ENCODE measurements at regions not wholly inside any gene's neighbourhood (a gene's known extent, or its start where the extent isn't known, plus 50 kb on each side); places are given as distances from the start of the nearest gene placed in this dataset.
"Not testable (repeated sequence)": the region's sequence is repeated elsewhere in the genome, so short reads cannot be mapped to it uniquely, and the experiment has no call there.

DNA sequence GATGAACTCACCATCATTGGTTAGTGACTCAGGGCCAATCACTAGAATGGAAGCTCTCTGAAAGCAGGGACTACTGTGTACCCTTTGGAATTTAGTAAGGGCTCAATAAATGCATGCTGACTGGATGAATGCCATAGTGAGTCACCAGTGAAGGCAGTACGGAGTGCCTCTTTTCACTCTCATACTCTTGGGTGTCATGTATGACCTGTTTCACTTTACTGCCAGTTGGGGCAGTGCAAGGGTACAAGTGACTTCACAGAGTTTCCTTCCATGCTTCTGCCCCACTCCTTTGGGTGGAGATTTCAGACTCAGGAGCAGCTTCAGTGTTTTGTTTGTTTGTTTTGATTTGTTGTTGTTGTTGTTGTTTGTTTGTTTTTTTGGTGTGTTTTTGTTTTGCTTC is 57.7 kb downstream of the SOX3 start:
- no peak for DNase-seq

DNA sequence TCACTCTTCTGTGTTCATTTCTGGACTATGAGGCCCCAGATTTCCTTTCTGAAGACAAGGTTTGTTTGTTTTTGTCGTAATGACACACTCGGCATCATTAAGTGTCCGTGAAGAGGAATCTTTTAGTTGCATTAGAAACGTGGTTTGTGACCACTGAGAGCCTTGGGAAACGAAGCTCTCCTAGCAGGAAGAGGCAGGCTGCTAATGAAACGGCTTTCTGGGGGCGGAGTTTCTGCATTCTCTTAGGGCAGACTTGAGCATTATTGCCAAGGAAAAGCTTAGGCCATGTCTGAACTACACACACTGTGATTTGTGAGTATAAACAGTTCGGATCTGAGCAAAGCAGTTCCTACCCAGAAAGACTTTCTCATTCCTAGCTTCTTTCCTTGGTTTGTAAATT is 64.0 kb downstream of the SOX3 start:
- DNase-seq = no peak

DNA sequence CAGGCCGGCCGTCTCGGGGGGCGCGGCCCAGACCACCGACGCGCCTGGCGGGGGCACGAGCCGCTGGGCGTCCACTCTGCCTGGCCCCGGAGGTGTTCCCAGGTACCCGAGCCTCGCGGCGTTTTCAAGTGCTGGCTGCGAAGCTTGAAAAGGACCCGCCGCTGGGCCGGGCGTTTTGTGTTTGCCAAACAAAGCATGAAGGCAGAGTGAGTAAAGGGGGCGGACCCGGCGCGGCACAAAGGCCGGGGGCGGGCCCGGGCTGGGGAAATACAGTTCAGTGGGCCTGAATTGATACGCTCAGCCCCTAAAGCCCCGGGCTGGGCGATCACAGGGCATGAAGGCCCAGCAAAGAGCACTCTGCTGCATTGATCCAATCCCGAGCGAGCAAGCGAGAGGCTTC is 65.4 kb downstream of the SOX3 start:
- no peak for DNase-seq

DNA sequence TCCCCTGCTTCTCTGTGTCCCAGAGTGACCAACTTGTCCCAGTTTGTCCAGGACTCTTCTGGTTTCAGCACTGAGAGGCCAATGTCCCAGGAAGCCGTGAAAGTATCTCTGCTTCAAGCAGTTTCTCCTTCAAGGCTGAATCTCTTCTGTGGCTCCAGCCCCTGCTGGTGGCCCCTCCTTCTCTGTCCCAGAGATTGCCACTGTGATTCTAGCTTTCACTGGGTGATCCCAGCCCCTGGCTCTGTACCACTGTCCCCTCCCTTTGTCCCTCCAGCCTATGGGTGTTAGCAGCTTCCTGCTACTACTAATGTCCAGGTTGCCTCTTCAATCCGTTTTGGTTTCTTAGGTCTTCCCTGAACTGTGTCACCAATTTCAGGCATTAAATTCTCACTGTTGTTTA is 70.5 kb downstream of the SOX3 start:
- no peak for DNase-seq

DNA sequence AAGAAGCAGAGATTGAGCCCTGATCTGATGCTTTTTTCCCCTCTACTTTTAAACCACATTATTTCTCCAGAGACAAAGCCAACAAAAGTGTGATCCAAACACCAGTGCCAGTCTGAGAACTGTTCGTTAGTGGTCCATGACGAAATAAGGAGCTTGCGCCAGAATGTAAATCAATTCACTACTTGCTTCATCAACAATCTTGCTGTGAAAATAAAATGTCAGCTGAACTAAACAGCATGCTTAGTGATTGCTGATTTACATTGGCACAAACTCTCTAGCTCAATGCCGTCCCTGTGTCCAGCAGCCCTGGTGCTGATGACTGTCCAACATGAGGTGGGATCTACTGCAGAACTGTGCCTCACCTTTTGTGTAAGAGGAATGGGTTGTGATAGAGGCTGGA is 71.3 kb downstream of the SOX3 start:
- no peak for DNase-seq

DNA sequence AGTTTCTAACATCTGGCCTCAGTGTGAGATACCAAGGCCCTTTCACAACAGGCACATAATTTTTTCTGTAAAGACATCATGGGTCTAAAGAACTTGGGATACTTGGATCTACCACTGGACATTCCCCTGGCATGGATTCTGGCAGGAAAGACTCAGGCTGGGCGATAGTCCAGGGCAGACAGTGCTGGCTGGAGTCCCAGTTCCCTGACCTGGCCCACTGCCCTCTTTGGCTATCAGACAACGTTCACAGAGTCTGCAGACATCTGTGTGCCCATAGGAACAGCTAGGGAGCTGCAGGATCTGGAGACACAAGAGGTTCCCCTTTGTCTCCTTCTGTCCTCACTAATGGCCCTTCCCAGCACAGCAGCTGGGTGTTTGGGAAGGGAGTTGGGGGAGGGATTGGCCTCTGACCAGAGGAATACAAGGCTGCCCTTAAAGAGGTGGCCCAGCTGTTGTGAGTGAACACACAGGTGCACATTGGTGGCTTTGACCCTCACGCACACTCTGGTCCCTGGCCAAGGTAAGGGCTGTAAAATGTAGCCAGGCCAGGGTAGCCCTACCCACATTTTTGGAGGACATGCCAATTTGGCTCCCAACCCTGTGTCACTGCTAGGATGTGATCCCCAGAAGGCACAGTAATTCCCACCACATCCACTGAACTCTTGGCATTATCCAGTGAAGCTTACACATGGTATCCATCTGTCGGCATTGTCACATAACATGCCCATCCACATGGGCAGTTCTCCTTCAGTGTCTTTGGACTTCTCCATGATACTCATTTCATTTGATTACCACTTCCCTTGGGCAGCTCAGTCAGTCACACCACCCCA is 72.3 kb downstream of the SOX3 start:
- DNase-seq = no peak

DNA sequence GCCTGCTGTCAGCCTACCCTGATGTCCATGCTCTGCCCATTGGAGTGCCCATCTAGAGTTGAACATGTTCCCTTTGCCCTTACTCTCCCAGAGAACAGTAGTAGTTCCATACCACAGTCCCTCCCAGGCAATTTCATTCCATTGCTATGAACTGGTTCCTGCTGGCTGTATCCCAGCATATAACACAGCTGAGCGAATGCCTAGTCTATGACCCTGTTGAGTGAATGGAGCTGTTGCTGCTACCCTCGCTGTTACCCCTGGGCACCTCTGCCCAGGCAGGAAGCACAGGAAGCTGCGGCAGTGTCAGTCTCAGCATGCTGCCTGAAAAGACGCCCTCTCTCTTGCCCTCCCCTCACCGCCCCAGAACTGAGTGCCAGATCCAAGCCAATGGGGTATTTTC is 73.3 kb downstream of the SOX3 start:
- DNase-seq = no peak

DNA sequence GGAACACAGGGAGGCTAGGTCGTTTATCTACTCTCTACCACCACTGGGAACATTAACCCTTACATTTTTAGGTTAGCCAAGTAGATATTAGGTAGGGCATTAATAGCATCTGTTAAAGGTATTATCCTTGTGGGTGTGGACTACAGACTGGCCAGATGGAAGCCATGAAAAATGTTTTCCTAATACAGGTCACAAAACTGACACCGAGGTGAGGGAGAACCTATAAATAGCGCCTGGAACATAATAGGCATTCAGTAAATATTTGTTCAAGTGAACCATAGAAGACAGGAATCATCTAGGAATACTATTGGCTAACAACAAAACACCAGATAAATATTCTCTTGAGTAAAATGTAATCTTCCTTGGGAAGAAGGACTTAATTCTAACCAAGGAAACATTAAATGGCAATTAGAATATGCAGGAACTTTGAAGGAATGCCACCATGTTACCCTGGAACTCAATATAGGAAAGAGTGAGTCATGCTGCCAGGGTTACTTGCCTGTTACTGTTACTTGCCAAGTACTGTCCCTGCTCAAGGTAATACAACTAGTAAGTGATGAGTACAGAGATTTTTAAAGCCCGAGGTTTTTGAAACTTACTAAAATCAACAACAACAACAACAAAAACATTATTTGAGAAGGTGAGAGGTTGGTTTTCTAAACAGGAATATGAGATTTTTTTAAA is 79.0 kb downstream of the SOX3 start:
- no peak for DNase-seq

DNA sequence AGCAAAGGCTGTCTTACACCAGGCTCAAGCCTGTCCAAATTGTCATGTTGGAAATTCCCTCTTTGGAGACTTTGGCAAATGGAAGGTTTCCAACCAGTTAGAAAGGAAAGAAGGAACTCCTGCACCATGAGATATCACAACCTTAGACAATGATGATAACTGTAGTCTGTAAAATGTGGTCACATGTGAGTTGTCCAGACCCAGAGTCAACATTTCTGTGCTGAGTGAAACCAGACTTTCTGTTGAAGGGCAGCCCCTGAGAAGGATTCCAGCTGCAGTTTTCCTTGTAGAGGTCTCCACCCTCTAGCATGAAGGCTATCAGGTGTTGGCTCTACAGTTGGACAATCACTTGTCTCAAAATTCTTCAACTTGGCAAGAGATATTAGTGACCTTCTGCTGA is 82.4 kb downstream of the SOX3 start:
- no peak for DNase-seq

DNA sequence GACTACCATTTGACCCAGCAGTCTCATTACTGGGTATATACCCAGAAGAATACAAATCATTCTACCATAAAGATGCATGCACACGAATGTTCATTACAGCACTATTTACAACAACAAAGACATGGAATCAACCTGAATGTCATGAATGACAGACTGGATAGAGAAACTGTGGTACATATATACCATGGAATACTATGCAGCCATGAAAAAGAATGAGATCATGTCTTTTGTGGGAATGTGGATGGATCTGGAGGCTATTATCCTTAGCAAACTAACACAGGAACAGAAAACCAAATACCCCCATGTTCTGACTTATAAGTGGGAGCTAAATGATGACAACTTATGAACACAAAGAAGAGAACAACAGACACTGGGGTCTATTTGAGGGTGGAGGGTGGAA is 102.7 kb downstream of the SOX3 start:
- not testable (repeated sequence) for DNase-seq

DNA sequence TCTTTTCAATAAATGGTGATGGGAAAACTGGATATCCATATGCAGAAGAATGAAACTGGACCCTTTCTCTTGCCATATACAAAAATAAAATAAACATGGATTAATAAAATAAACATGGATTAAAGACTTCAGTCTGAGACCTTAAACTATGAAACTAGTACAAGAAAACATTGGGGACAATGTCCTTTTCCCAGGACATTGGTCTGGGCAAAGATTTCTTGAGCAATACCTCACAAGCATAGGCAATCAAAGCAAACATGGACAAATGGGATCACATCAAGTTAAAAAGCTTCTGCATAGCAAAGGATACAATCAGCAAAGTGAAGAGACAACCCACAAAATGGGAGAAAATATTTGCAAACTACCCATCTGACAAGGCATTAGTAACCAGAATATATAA is 108.5 kb downstream of the SOX3 start:
- not testable (repeated sequence) for DNase-seq

DNA sequence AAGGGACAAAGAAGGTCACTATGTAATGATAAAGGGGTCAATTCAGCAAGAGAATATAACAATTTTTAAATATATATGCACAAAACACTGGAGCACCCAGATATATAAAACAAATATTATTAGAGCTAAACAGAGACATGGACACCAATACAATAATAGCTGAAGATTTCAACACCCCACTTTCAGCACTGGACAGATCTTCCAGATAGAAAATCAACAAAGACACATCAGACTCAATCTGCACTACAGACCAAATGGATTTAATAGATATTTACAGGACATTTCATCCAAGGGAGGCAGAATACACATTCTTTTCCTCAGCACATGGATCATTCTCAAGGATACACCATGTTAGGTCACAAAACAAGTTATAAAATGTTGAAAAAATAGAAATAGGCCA is 111.4 kb downstream of the SOX3 start:
- no peak for DNase-seq

DNA sequence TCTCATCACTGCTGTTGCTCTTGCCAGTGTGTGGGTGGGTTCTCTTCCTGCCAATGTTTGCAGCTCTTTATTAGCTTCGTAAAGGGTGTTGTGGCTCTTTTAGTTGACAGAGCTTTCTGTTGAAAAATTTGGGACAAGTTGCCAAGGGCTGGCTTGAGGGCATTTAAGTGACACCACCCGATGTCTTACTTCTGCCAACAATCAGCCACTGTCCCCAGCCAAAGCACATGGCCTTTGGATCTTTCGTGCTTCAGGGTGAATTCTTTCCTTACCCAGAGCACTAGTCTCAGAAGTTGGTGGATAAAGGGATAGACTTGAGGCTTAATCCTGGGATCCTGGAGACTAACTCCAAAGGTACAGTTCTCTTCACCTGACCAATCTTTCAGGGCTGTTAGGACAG is 113.6 kb downstream of the SOX3 start:
- no peak for DNase-seq

DNA sequence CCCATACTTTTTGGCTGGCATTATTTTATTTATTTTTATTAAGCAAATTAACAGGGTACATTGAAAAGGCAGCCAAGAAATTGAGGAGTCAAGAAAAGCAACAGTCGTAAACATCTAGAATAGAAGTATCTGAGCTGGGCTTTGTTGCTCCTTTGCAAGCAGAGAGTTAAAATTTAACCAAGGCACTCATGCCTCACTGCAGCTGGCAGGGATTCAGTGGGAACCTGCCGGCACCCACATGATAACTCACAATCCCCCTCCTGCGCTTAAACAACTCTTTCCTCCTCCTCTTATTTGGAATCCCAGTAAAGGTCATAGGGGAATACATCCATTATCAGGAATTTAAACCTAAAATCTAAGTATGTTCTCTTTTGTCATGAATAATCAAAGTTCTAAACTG is 115.5 kb downstream of the SOX3 start:
- no peak for DNase-seq

DNA sequence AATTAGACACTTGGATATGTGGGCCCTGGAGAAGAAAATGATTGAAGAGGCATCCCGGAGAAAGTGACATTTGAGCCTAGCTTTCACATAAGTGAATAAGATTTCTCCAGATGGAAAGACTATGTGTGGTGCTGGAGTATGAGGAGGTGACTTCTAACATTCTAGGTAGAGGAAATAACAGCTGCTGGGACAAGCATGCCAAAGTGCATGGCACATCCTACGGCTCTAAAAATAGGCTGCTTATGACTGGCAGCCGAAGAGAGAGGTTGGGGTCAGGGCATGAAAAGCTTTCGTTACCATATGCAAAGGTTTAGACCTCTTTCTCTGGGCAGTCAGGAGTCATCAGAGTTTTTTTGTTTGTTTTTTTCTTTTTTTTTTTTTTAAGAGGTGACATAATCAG is 142.0 kb downstream of the SOX3 start:
- DNase-seq = no peak

DNA sequence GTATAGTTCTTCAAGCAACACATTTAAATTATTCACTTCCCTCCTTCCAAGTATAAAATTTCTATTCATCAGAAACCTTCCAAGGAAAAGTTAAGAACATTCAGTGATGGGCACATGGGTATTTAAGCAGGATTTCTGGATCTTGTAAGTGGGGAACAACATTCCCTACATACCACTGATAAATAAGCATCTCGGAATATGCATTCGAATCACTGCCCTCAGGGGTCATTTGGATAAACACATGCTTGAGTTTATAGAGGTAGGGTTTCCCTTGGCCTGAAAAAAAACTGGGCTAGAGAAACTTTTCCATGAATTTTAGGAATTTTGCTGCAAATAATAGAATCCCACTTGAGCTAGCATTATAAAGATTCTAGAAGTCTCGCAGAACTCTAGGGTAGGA is 143.9 kb downstream of the SOX3 start:
- DNase-seq = no peak

DNA sequence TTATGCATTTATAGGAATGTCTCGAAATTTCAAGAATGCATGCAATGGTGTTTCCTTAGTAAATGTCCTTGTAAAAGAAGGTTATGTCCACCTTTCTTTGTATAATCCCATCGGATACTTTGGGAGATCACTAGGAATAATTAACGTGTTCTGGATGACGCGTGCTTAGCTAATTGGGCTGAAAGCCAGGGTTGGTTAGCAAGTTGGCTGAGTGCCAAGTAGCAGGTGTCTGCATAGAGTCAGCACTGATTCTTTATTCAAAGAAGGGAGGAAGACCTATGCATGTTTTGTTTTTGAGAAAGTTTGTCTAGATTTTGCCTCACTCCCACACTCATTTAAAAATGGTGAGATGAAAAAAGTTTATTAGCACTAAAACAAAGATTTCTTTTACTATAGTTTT is 144.6 kb downstream of the SOX3 start:
- no peak for DNase-seq

DNA sequence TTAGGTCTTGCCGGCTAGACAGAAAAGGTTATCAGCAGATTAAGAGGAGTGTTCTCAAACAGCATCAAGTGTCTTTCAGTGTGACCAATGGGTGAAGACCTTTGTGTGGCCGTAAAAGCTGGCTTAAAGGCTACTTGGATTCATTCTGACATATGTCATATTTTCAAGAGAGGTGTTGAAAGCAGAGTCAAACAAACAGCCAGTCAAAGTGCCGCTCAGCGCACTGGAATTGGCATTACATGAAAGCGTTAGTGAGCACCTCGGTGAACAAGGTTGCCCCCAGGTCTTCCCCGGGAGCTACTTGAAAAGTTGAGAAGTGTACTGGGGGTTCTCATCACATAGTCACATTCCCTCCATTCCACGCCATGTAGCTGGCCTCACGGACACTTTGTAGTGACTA is 148.9 kb downstream of the SOX3 start:
- no peak for DNase-seq

DNA sequence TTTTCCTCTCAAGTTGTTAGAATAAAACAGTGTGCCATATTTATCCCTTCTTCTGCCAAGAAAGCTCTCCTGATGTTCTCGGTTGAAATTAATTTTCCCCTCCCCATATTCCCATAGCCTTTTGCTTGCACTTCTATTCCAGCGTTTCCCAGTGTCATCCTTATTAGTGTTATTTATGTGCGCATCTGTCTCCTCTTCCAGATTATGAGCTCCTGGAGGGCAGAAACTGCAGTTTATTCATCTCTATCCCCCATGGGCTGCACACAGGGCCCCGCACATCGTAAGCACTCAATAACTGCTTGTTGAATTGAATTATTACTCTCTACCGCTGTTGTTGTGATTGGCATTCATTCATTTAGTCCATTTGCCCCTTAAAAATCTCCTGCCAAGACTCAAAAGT is 149.4 kb downstream of the SOX3 start:
- DNase-seq = no peak

DNA sequence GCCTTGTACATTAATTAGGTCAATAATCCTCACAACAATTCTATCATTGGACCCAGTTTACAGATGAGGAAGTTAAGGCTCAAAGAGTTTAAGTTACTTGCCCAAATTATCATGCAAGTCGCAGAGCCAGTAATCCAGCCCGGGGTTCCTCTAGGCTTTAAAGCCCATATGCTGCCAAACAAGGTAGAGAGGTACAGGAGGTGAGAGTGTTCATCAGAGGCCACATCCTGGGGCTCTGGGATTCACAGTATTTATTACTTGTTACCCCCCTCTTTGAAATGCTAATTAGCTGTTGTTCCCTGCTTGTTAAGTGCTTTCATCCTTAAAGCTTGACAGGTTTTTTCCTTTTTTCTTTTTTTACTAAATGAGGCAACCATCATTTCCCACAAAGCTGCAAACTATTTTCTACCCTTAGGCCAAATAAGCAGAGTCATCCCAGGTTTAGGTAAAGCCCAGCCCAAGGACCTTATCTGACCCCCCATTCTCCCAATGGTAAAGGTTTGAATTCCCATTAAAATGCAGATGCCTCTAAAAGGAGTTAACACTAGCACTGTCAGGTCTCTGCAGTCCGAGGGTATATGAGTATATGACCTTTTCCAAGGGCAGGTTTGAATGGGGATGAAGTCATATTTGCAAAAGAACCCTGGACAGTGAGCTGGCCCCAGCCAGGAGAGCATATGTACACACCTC is 150.3 kb downstream of the SOX3 start:
- no peak for DNase-seq

DNA sequence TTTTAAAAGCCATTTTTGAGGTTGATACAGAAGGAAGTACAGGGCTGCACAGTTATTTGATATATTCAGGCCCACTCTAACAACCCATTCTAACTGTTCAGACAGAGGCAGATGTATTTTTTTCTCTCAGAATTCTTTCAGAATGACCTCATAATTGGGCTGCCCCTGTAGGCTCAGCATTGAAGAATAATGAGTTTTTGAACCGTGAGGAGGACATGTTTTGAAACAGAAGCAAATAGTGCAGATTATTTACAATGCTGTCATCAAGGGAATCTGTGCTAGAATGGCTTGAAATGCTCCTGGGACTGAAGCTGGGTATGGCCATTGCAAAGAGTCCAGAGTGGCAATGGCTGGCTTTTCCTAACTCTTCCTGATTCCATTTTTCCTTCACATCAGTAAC is 158.1 kb downstream of the SOX3 start:
- no peak for DNase-seq

DNA sequence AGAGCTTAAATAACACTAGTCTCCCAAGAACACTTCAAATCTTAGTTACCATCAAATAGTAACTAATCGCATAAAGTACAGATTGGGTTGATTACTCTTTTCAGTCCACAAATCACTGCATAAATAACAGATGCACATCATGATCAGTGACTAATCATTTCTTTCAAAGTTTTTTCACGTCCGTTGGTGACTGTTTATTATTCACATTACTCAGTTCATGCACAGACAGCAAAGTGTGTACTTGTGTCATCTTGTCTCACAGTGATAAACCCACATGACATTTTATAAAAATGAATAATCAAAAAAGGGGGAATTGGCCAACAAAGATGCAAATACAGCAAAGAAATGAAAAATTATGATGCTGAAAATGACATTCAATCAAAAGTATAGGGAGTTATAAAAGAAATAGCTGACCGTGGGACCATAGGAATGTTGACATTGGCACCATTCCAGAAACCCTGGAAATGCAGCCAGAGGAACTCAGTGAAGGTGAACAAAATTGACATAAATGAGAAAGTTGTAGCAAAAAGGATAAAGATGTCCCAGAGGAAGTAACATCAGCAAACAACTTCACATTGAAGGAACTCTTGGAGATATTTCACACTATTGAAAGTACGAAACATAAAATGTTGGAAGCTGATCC is 161.5 kb downstream of the SOX3 start:
- DNase-seq = no peak

DNA sequence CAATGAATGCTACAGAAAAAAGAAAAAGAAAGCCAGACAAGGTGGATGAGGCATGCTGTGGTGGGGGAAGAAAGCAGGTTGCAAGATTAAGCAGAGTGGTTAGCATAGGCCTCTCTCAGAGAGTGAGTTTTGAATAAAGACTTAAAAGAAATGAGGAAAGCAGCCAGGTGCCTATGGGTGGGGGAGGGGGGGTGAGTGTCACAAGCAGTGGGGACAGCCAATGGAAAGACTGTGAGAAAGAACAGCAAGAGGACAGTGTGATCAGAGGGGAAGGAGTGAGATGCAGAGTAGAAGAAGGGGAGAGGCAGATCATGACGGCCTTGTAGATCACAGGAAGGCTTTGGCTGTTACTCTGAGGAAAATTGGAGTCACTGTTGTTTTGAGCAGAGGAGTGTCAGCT is 162.5 kb downstream of the SOX3 start:
- no peak for DNase-seq

DNA sequence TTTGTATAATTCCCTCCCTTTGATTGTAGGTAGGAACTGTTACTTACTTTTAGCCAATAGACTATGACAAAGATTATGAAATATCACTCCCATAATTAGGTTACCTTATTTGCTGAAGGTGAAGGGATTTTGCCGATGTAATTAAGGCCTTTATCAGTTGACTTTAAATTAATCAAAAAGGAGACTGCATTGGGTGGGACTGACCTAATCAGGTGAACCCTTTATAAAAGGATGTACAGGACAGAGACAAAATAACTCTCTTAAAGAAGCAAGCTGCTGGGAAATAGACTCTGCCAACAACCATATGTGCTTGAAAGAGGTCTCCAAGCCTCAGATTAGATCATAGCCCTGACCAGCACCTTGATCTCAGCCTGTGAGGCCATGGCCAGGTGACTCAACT is 167.6 kb downstream of the SOX3 start:
- no peak for DNase-seq

Measured in stimulated activated CD4-positive, alpha-beta T cell treated with anti-CD3 and anti-CD28 coated beads, Interleukin-12 subunit alpha, Interleukin-12 subunit beta, amount 100 ng/mL, for 4 hours (primary cell).